ENCODE measurements at regions not wholly inside any gene's neighbourhood (a gene's known extent, or its start where the extent isn't known, plus 50 kb on each side); places are given as distances from the start of the nearest gene placed in this dataset.

GRCh38 chr12:83225806-83226205, 539.1 kb downstream of the TMTC2 start:
- no peak for TF ChIP-seq CTCF (IDR thresholded peaks at IDR 0.05; ENCODE audit: insufficient read depth, low read length, severe bottlenecking)
- Histone ChIP-seq H3K36me3 (ENCODE audit: control insufficient read depth, insufficient read depth, low read length) (no peaks in the 10 kb centered on the region), H3K27me3 (ENCODE audit: control insufficient read depth, insufficient read depth, low read length) (no peaks in the 10 kb centered on the region), H3K4me3 (ENCODE audit: low read depth, low read length) (no peak overlapping the region)
- DNase-seq (ENCODE audit: low read depth) (no peak), FAIRE-seq (no peak)

GRCh38 chr12:83224012-83224411, 537.3 kb downstream of the TMTC2 start:
- Histone ChIP-seq H3K4me3 (ENCODE audit: low read depth, low read length) (no peak overlapping the region), H3K27me3 (ENCODE audit: control insufficient read depth, insufficient read depth, low read length) (no peaks in the 10 kb centered on the region), H3K36me3 (ENCODE audit: control insufficient read depth, insufficient read depth, low read length) (no peaks in the 10 kb centered on the region)
- DNase-seq (ENCODE audit: low read depth) (peak; percentile 1), FAIRE-seq (no peak)
- TF ChIP-seq CTCF (IDR thresholded peaks at IDR 0.05; ENCODE audit: insufficient read depth, low read length, severe bottlenecking): no peak

GRCh38 chr12:83220774-83221173, 534.1 kb downstream of the TMTC2 start:
- H3K27me3 ChIP-seq (ENCODE audit: control insufficient read depth, insufficient read depth, low read length): no peaks in the 10 kb centered on the region
- FAIRE-seq (no peak), DNase-seq (ENCODE audit: low read depth) (no peak)
- no peak for TF ChIP-seq CTCF (IDR thresholded peaks at IDR 0.05; ENCODE audit: insufficient read depth, low read length, severe bottlenecking)
- no peak overlapping the region for H3K4me3 ChIP-seq (ENCODE audit: low read depth, low read length)
- H3K36me3 ChIP-seq (ENCODE audit: control insufficient read depth, insufficient read depth, low read length): no peaks in the 10 kb centered on the region

- Histone ChIP-seq H3K4me3 (ENCODE audit: low read depth, low read length) (no peak overlapping the region), H3K27me3 (ENCODE audit: control insufficient read depth, insufficient read depth, low read length) (no peaks in the 10 kb centered on the region), H3K36me3 (ENCODE audit: control insufficient read depth, insufficient read depth, low read length) (no peaks in the 10 kb centered on the region)
- FAIRE-seq (no peak), DNase-seq (ENCODE audit: low read depth) (no peak)
- no peak for TF ChIP-seq CTCF (IDR thresholded peaks at IDR 0.05; ENCODE audit: insufficient read depth, low read length, severe bottlenecking)
Measured at GRCh38 chr12:83216230-83216629, 529.5 kb downstream of the TMTC2 start.

- DNase-seq (ENCODE audit: low read depth): peak; percentile 8
- H3K4me3 ChIP-seq (ENCODE audit: low read depth, low read length): no peak overlapping the region
- H3K36me3 ChIP-seq (ENCODE audit: control insufficient read depth, insufficient read depth, low read length): no peaks in the 10 kb centered on the region
- no peak for FAIRE-seq
- no peak for TF ChIP-seq CTCF (IDR thresholded peaks at IDR 0.05; ENCODE audit: insufficient read depth, low read length, severe bottlenecking)
- H3K27me3 ChIP-seq (ENCODE audit: control insufficient read depth, insufficient read depth, low read length): no peaks in the 10 kb centered on the region
Measured at GRCh38 chr12:83214185-83214584, 527.5 kb downstream of the TMTC2 start.

GRCh38 chr12:83210933-83211332, 524.2 kb downstream of the TMTC2 start:
- FAIRE-seq: no peak
- Histone ChIP-seq H3K4me3 (ENCODE audit: low read depth, low read length) (no peak overlapping the region), H3K36me3 (ENCODE audit: control insufficient read depth, insufficient read depth, low read length) (no peaks in the 10 kb centered on the region), H3K27me3 (ENCODE audit: control insufficient read depth, insufficient read depth, low read length) (no peaks in the 10 kb centered on the region)
- no peak for TF ChIP-seq CTCF (IDR thresholded peaks at IDR 0.05; ENCODE audit: insufficient read depth, low read length, severe bottlenecking)
- no peak for DNase-seq (ENCODE audit: low read depth)

Measured in bronchial epithelial cell (primary cell).